ENCODE measurements at regions not wholly inside any gene's neighbourhood (a gene's known extent, or its start where the extent isn't known, plus 50 kb on each side); places are given as distances from the start of the nearest gene placed in this dataset.
"Not testable (repeated sequence)": the region's sequence is repeated elsewhere in the genome, so short reads cannot be mapped to it uniquely, and the experiment has no call there.

GRCh38 chr2:147288131-147288530 is 556.7 kb upstream of the ACVR2A start:
- no peak for DNase-seq (ENCODE audit: low spot score)

GRCh38 chr2:147275943-147276342 is 568.9 kb upstream of the ACVR2A start:
- DNase-seq (ENCODE audit: low spot score), result no peak

- DNase-seq (ENCODE audit: low spot score), result no peak
Measured at GRCh38 chr2:147273628-147274027, 571.2 kb upstream of the ACVR2A start.

GRCh38 chr2:147273106-147273505 is 571.7 kb upstream of the ACVR2A start:
- DNase-seq (ENCODE audit: low spot score), result no peak

- not testable (repeated sequence) for DNase-seq (ENCODE audit: low spot score)
Measured at GRCh38 chr2:147269581-147269980, 575.2 kb upstream of the ACVR2A start.

GRCh38 chr2:147260241-147260640 is 584.6 kb upstream of the ACVR2A start:
- DNase-seq (ENCODE audit: low spot score), result no peak

- DNase-seq (ENCODE audit: low spot score), result no peak
Measured at GRCh38 chr2:147255812-147256211, 589.0 kb upstream of the ACVR2A start.

- DNase-seq (ENCODE audit: low spot score), result no peak
Measured at GRCh38 chr2:147250652-147251356, 594.0 kb upstream of the ACVR2A start.

- no peak for DNase-seq (ENCODE audit: low spot score)
Measured at GRCh38 chr2:147247749-147248148, 597.1 kb upstream of the ACVR2A start.

- DNase-seq (ENCODE audit: low spot score), result no peak
Measured at GRCh38 chr2:147242445-147242844, 602.4 kb upstream of the ACVR2A start.

- no peak for DNase-seq (ENCODE audit: low spot score)
Measured at GRCh38 chr2:147236601-147237000, 608.2 kb upstream of the ACVR2A start.

GRCh38 chr2:147232225-147232669 is 612.6 kb upstream of the ACVR2A start:
- no peak for DNase-seq (ENCODE audit: low spot score)

GRCh38 chr2:147231607-147232006 is 613.2 kb upstream of the ACVR2A start:
- DNase-seq (ENCODE audit: low spot score), result no peak

- no peak for DNase-seq (ENCODE audit: low spot score)
Measured at GRCh38 chr2:147231081-147231480, 613.7 kb upstream of the ACVR2A start.

- no peak for DNase-seq (ENCODE audit: low spot score)
Measured at GRCh38 chr2:147227313-147227712, 617.5 kb upstream of the ACVR2A start.

- DNase-seq (ENCODE audit: low spot score), result no peak
Measured at GRCh38 chr2:147224070-147224469, 620.8 kb upstream of the ACVR2A start.

- DNase-seq (ENCODE audit: low spot score), result no peak
Measured at GRCh38 chr2:147223553-147224060, 621.2 kb upstream of the ACVR2A start.

- no peak for DNase-seq (ENCODE audit: low spot score)
Measured at GRCh38 chr2:147223119-147223518, 621.7 kb upstream of the ACVR2A start.

- no peak for DNase-seq (ENCODE audit: low spot score)
Measured at GRCh38 chr2:147222506-147222905, 622.3 kb upstream of the ACVR2A start.

- DNase-seq (ENCODE audit: low spot score), result no peak
Measured at GRCh38 chr2:147214914-147215313, 629.9 kb upstream of the ACVR2A start.

GRCh38 chr2:147211484-147211883 is 633.3 kb upstream of the ACVR2A start:
- DNase-seq (ENCODE audit: low spot score), result no peak

GRCh38 chr2:147204102-147204501 is 640.7 kb upstream of the ACVR2A start:
- no peak for DNase-seq (ENCODE audit: low spot score)

- no peak for DNase-seq (ENCODE audit: low spot score)
Measured at GRCh38 chr2:147198651-147199171, 646.1 kb upstream of the ACVR2A start.
